ENCODE measurements at regions not wholly inside any gene's neighbourhood (a gene's known extent, or its start where the extent isn't known, plus 50 kb on each side); places are given as distances from the start of the nearest gene placed in this dataset.

- no peak for DNase-seq (ENCODE audit: extremely low spot score)
- ChIA-PET POLR2A (no interaction called here), CTCF (no interaction called here)
- TF ChIP-seq L3MBTL2 (conservative IDR thresholded peaks at IDR 0.05) = no peak
- TF ChIP-seq LEF1 (IDR thresholded peaks at IDR 0.05; ENCODE audit: borderline replicate concordance) = no peak
- TF ChIP-seq FOXK2 (IDR thresholded peaks at IDR 0.05) = no peak
Measured at GRCh38 chr9:79384091-79384490, 187.7 kb upstream of the TLE4 start.

GRCh38 chr9:79384501-79384900, 187.3 kb upstream of the TLE4 start:
- ChIA-PET CTCF (no interaction called here), POLR2A (no interaction called here)
- TF ChIP-seq TARDBP (IDR thresholded peaks at IDR 0.05) = no peak
- TF ChIP-seq SUZ12 (IDR thresholded peaks at IDR 0.05) = no peak
- TF ChIP-seq HDGF (IDR thresholded peaks at IDR 0.05; ENCODE audit: borderline replicate concordance) = no peak
- TF ChIP-seq ELF4 (IDR thresholded peaks at IDR 0.05) = no peak
- no peak for TF ChIP-seq PKNOX1 (IDR thresholded peaks at IDR 0.05)
- TF ChIP-seq NFRKB (IDR thresholded peaks at IDR 0.05) = no peak
- no peak for TF ChIP-seq CTBP1 (IDR thresholded peaks at IDR 0.05; ENCODE audit: borderline replicate concordance)
- no peak for TF ChIP-seq BHLHE40 (IDR thresholded peaks at IDR 0.05; ENCODE audit: borderline replicate concordance)
- TF ChIP-seq ZNF384 (IDR thresholded peaks at IDR 0.05) = no peak
- TF ChIP-seq LEF1 (IDR thresholded peaks at IDR 0.05; ENCODE audit: borderline replicate concordance) = no peak
- no peak for DNase-seq (ENCODE audit: extremely low spot score)

- CTCF ChIA-PET = no interaction called here
- TF ChIP-seq NFRKB (IDR thresholded peaks at IDR 0.05) (no peak), TARDBP (IDR thresholded peaks at IDR 0.05) (no peak), ZNF384 (IDR thresholded peaks at IDR 0.05) (no peak), ARNT (IDR thresholded peaks at IDR 0.05) (no peak), PKNOX1 (IDR thresholded peaks at IDR 0.05) (no peak), FOXK2 (IDR thresholded peaks at IDR 0.05) (no peak), HDGF (IDR thresholded peaks at IDR 0.05; ENCODE audit: borderline replicate concordance) (no peak), SUZ12 (IDR thresholded peaks at IDR 0.05) (no peak), CTBP1 (IDR thresholded peaks at IDR 0.05; ENCODE audit: borderline replicate concordance) (no peak), ELF4 (IDR thresholded peaks at IDR 0.05) (no peak), L3MBTL2 (conservative IDR thresholded peaks at IDR 0.05) (no peak), SP1 (IDR thresholded peaks at IDR 0.05) (no peak), FOXM1 (IDR thresholded peaks at IDR 0.05; ENCODE audit: borderline replicate concordance) (no peak), LEF1 (IDR thresholded peaks at IDR 0.05; ENCODE audit: borderline replicate concordance) (no peak), FOXA1 (IDR thresholded peaks at IDR 0.05) (no peak), BHLHE40 (IDR thresholded peaks at IDR 0.05; ENCODE audit: borderline replicate concordance) (no peak)
- DNase-seq (ENCODE audit: extremely low spot score) = no peak
- POLR2A ChIA-PET = interaction anchor here (1.0 kb wide), 2 partner anchors 30 to 185 kb away, joined by 3 read pairs; no protein-coding TSS in a partner anchor
Measured at GRCh38 chr9:79387101-79387835, 184.5 kb upstream of the TLE4 start.

GRCh38 chr9:79390077-79390698, 181.6 kb upstream of the TLE4 start:
- POLR2A ChIA-PET = interaction anchor here (0.9 to 1.4 kb wide), 2 partner anchors 133 to 181 kb away, joined by 3 to 5 read pairs; partner anchors contain the start of gene TLE4
- CTCF ChIA-PET = interaction anchor here (0.8 to 1.2 kb wide), 4 partner anchors 27 to 173 kb away, joined by 3 read pairs; no protein-coding TSS in a partner anchor
- TF ChIP-seq L3MBTL2 (conservative IDR thresholded peaks at IDR 0.05) (no peak), ELF4 (IDR thresholded peaks at IDR 0.05) (peak; percentile 64; the same call in 1 of the 2 replicates), LEF1 (IDR thresholded peaks at IDR 0.05; ENCODE audit: borderline replicate concordance) (0 out of 2 replicates have a peak, but pooled peaks have one; percentile 6), TARDBP (IDR thresholded peaks at IDR 0.05) (no peak)
- DNase-seq (ENCODE audit: extremely low spot score) = no peak

- TF ChIP-seq ELF4 (IDR thresholded peaks at IDR 0.05) (no peak), HDGF (IDR thresholded peaks at IDR 0.05; ENCODE audit: borderline replicate concordance) (no peak), ARNT (IDR thresholded peaks at IDR 0.05) (no peak), FOXA1 (IDR thresholded peaks at IDR 0.05) (no peak), SUZ12 (IDR thresholded peaks at IDR 0.05) (no peak), NFRKB (IDR thresholded peaks at IDR 0.05) (no peak), ZNF384 (IDR thresholded peaks at IDR 0.05) (no peak), TARDBP (IDR thresholded peaks at IDR 0.05) (no peak), FOXK2 (IDR thresholded peaks at IDR 0.05) (no peak), BHLHE40 (IDR thresholded peaks at IDR 0.05; ENCODE audit: borderline replicate concordance) (no peak), FOXM1 (IDR thresholded peaks at IDR 0.05; ENCODE audit: borderline replicate concordance) (no peak), SP1 (IDR thresholded peaks at IDR 0.05) (no peak), LEF1 (IDR thresholded peaks at IDR 0.05; ENCODE audit: borderline replicate concordance) (no peak), PKNOX1 (IDR thresholded peaks at IDR 0.05) (no peak), CTBP1 (IDR thresholded peaks at IDR 0.05; ENCODE audit: borderline replicate concordance) (no peak), L3MBTL2 (conservative IDR thresholded peaks at IDR 0.05) (no peak)
- CTCF ChIA-PET = interaction anchor here (1.0 to 1.6 kb wide), 2 partner anchors 136 to 174 kb away, joined by 3 to 4 read pairs; no protein-coding TSS in a partner anchor
- POLR2A ChIA-PET = interaction anchor here (0.7 kb wide), 1 partner anchor 180 kb away, joined by 3 read pairs; the partner anchor contains the start of gene TLE4
- no peak for DNase-seq (ENCODE audit: extremely low spot score)
Measured at GRCh38 chr9:79390781-79391770, 180.7 kb upstream of the TLE4 start.
